GM18499 (cell line): ENCODE measurements at regions not wholly inside any gene's neighbourhood (a gene's known extent, or its start where the extent isn't known, plus 50 kb on each side); places are given as distances from the start of the nearest gene placed in this dataset.

Source experiments
- ATAC-seq: cut with Tn5 transposase; IDR thresholded peaks from one replicate; pipeline ENCODE4 v1.9.1; 2021; ENCODE audit warnings: moderate number of reproducible peaks; ENCODE audit not compliant: insufficient read depth, unreplicated experiment

- ATAC-seq: no peak
These were observed 370.3 kb upstream of the LINC00305 start for GRCh38 chr18:64519201-64519600.

DNA sequence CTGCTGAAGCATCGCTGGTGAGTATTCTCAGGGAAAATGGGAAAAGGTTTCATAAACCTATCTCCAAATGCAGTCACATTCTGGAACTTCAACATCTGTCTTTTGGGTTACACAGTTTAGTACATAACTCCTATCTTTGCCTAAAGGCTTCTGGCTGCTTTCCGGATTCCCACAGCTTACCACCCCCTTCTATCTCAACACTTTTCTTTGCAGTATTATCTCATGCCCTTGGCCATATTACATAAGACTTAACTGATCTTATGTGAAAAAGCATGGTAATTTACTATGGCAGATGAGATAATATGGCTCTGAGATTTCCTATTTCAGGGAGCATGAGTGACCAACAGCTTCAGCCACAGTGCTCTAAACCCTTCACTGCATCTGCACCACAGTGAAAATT lies 369.3 kb upstream of the LINC00305 start:
- no peak for ATAC-seq

DNA sequence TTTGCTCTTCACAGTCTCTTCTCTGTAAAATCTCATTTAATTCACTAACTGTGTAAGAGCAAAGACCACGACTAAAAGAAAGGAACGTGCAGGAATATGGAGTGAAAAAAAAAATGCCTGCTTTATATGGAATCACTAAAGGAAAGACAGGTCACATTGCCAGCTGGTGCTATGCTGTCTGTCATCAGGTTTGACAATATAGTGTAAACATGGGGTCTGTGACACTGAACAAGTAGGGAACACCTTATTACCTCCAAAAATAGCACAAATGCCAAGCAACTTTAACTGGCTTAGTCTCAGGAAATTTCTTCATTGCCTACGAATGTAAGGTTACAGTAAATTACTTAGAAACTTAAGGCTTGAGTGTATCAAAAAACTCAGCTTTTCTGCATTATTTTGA lies 364.5 kb upstream of the LINC00305 start:
- ATAC-seq: no peak

DNA sequence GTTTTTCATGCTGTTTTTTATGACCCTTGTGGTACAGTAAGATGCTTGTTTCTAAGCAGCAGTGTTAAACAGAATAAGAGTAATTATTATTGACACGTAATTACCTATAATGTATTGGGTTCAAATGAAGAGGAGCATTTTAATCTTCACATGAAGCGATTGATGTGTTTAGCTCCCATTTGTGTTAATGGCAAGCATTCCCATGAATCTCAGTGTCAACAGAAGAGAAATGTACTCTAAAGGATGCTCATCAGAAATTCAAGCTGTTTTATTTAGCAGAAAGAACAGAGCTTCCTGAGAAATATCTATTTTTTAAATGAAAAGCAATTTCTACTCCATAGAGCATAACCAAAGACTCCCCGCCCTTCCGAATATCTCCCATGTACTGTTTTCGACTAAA lies 341.3 kb upstream of the LINC00305 start:
- no peak for ATAC-seq

DNA sequence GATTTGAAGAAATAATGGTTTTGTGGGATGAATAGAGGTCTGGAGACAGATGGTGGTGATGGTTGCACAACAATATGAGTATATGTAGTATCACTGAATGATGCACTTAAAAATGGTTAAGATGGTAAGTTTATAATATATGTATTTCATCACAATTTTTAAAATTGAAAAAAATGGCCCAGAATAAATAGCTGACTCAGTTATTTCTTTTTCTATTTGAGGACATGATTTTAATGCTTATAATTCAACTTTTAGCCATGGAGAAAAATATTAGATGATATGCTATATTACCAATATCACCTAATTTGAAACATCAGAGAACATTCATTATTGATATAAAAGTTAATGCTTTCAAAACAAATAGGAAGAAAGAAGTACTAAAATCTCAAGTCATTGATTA lies 339.8 kb upstream of the LINC00305 start:
- no peak for ATAC-seq

- ATAC-seq: no peak
These were observed 325.9 kb upstream of the LINC00305 start for GRCh38 chr18:64474773-64475172.

DNA sequence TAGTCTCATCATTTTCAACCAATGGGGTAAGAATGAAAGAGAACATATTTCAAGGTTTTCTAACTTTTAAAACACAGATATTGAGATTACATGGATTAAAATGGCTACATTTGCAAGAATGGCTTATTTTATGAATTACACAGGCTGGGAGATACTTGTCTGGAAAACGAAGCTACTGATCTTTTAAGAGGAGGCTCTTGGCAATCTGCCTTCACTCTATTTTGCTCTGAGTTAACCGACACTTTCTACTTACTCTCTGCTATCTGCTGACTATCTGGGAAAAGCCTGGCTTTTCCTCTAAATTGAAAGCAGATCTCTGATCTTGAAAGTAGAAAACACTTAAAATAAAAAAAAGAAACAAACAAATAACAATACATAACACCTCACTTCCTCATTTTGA lies 325.4 kb upstream of the LINC00305 start:
- ATAC-seq: no peak

GRCh38 chr18:64449434-64449833 lies 300.5 kb upstream of the LINC00305 start:
- ATAC-seq: no peak

- no peak for ATAC-seq
These were observed 295.9 kb upstream of the LINC00305 start for GRCh38 chr18:64444819-64445218.

DNA sequence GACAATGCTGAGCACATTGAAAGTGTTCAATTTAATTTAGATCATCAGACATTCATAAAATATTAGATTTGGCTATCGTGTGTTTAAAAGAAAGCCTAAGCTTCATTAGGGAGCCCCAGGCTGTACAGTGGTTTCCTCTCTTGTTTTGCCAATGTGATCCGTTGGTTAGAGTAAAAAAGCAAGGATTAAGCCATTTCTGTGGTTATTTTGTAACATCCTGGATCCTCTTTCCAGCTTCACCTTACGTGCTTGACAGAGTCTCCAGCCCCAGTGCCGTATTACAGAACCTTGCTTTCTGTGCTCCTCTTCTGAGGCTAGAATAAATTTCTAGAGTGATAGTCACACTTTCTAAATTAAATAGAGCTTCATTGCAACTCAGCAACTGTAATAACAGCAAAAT lies 289.3 kb upstream of the LINC00305 start:
- ATAC-seq: no peak

- ATAC-seq: no peak
These were observed 287.2 kb upstream of the LINC00305 start for GRCh38 chr18:64436111-64436510.

DNA sequence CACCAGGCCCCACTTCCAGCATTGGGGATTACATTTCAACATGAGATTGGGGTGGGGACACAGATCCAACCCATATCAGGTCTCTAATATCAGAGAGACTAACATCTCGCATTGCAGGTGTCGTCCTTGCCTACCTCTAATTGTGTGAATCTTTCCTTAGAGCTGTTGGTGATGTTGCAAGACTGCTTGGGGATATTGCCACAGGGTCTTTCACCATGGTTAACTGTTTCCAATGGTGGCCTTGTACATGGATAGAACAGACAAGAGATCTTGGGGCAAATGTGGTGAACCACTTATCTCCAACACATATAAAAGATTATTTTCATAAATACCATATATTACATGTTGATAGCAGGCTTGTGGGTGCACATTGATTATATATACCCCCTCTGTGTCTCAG lies 270.3 kb upstream of the LINC00305 start:
- ATAC-seq: no peak

DNA sequence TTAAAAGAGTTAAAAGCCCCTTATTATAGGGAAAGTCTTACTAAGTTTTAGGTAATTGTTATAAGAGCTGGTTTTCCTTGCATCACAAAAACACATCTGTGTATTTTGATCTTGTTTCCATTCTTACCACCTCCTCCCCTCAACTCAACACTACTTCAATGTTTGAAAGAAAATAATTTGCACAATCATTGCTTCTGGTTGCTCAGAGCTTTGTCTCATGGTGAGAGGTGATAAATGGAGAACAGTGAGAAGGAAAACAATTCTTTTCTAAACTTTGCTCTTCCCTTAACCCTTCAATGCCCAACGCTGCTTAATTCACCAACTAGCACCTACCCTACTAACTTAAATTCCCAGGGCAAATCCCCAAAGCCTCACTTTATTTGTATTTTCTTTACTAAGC lies 268.1 kb upstream of the LINC00305 start:
- no peak for ATAC-seq

GRCh38 chr18:64415218-64415617 lies 266.3 kb upstream of the LINC00305 start:
- no peak for ATAC-seq

GRCh38 chr18:64410685-64411084 lies 261.8 kb upstream of the LINC00305 start:
- no peak for ATAC-seq

DNA sequence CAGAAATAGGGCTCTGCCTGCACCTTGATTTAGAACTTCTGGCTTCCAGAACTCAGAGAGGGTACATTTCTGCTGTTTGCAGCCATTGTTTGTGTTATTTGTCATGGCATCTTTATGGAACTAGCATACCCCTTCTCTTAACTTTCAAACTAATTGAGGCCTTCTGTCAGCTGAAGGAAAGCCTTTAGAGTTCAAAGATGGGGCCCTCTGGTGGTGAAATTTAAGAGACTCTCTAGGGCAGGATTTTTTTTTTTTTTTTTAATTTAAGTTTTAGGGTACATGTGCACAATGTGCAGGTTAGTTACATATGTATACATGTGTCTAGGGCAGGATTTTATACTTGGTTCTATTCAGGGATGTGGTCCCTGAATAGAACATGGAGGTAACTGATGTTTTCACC lies 260.6 kb upstream of the LINC00305 start:
- ATAC-seq: no peak

DNA sequence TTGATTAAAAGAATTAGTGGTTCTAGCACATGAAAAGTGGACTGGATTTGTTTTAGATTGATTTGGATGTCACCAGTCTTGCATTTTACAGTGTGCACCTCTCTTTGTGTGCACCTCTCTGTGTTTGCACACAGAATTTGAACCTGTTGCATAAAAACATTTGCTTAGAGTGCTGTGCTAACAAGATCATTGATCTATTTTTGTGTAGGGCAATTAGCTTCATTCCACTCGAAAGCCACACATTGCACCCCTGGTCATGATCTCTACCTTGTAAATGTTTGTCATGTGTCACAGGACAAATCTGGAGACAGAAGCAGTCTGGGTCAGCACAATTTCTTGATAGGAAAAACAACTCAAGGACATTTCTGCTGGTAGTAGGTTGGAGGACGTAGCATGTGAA lies 258.7 kb upstream of the LINC00305 start:
- ATAC-seq: no peak

- ATAC-seq: no peak
These were observed 256.3 kb upstream of the LINC00305 start for GRCh38 chr18:64405161-64405560.

DNA sequence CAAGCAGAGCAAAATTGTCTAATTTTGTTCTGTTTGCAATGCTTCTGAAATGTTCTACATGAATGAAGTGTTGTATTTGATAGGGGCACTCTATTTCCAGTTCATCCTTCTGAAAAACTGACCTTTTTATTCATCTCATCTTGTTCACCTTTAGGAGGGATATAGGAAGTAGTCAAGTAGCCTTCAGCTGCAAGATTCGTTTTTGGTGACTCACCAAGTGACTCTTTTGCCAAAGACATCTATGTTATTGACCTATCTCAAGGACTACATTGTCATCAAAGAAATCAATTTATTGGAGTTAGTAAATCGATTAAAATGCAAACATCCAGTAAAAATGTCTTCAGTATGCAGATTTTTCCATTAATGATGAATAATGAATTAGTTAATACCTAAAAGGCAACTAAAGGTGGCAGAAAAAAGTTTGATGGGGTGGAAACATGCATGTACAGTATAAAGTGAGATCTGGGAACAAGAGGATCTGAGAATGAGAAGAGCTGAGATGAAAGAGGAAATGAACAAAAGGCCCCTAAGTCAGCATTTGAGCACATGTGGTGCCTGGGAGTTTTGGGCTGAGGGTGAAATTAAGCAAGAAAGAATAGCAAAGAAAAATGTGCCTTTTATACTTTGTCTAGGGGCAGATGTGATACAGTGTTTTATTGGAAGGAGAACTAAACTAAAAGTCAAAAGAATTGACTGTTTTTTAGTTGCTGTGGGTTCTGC lies 255.1 kb upstream of the LINC00305 start:
- no peak for ATAC-seq

DNA sequence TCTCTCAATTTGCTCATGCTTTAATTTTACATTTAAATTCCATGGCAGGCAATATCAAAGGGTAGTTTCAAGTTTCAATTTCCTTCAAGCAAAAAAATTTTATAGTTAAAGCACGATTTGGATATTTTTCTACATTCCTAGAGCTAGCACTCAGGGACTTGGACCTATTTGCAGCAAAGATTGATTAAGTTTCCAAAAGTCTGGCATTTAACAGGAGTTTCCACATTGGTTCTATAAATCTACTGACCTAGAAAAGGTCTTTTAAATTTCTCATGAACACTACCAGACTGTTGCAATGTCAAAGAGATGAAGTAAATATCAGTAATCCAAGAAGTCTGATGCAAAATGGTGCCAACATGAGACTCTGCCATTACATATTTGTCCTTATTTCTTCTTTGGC lies 253.7 kb upstream of the LINC00305 start:
- ATAC-seq: no peak

DNA sequence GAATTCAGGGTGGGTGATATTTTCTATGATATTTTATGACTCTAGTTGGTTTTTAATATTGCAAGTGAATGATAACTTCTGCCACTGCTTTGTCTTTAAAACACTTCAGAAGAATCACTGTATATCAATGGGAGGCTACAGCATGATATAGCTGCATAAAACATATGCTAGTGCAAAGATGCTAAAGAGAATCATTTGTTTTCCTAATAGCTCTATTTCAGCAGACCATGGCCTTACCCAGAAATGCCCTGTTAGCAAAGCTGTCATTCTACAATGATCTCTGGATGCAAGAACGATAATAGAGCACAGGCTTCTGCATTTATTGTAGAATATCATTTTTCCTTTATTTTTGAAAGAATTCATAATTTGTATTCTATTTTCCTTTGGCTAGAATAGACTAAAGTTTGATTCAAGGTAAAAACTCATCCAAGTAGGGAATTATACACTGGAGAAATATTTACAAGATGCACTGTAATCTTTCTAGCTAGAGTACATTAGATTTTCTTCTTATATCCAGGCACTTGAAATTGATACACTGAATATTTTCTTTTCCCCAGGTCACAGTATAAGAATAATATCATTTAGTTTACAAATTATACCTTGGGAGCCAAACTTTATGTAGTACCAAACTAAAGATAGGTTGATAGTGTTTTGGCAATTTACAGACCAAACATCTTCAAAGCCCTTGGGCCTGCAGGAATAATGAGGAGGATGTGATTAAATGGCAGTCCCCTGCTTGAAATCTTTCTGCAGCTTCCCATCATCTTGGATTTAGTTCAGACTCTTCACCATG lies 252.6 kb upstream of the LINC00305 start:
- no peak for ATAC-seq

- ATAC-seq: no peak
These were observed 250.7 kb upstream of the LINC00305 start for GRCh38 chr18:64399566-64399965.
